B cell (primary cell): ENCODE measurements at regions not wholly inside any gene's neighbourhood (a gene's known extent, or its start where the extent isn't known, plus 50 kb on each side); places are given as distances from the start of the nearest gene placed in this dataset.
"Not testable (repeated sequence)": the region's sequence is repeated elsewhere in the genome, so short reads cannot be mapped to it uniquely, and the experiment has no call there.

Experiments used
- CTCF ChIP-seq: fragments of 200-600 bp; IDR thresholded peaks from one replicate; pipeline ENCODE4 v1.8.0; 2022; ENCODE audit warnings: antibody characterized with exemption, mild to moderate bottlenecking
- EZH2 ChIP-seq: IDR thresholded peaks from 2 replicates; pipeline ENCODE4 v1.6.1; 2012; ENCODE audit warnings: borderline replicate concordance, low read depth, mild to moderate bottlenecking, moderate library complexity, low read length; ENCODE audit not compliant: insufficient read depth, poor library complexity, severe bottlenecking

DNA sequence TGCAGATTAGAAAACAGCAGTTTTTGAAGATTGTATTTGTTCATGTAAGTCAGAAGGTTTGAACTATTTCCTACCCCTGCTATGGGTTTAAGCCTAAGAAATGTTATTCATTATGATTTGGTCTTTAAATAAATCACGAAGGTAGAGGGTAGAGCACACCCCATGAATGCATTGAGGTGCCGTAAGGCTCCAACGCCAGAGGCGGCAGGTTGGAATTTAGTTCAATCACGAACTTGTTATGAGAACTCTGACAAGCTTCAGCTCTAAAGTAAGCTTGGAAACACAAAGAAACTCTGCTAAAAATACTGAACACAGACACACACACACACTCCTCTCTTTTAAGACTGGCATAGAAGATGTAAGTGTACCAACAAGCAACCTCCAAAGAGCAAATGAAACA is 2974.6 kb upstream of the OR11H1 start:
- TF ChIP-seq CTCF, EZH2: not testable (repeated sequence)
